ENCODE measurements at regions not wholly inside any gene's neighbourhood (a gene's known extent, or its start where the extent isn't known, plus 50 kb on each side); places are given as distances from the start of the nearest gene placed in this dataset.

DNA sequence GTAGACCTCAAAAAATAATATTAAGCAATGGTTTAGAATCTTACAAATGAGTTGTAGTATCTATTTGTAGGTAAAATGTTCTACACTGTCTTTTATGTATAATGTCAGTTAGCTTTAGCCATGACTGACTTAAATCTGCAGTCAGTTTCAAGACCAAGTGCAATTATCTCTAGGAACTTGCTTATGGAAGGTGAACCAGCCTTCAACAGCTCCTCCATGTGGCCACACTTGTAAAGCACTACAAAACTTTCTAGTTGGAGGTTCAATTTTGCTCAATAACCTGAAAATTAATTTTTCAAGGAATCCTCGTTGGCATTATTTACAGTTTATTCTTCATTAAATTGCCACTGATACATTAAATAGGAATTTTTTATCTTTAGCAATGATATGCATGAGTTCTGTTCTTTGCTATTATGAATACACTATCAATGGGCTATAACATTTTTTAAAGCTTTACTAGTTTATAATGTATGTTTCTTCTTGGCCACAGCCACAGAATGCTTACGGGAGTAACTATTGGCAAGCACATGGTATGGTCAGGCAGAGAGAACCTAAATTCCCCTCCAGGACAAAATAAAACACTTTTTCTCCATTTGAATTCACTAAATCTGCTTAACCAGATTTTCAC is 315.3 kb upstream of the UBE2E2 start:
- Histone ChIP-seq H3K4me1 (ENCODE audit: insufficient read depth, low read length) (no peaks in the 10 kb centered on the region), H3K36me3 (ENCODE audit: insufficient read depth, low read depth, low read length) (no peaks in the 10 kb centered on the region), H3K9me3 (ENCODE audit: insufficient read depth, low read depth, low read length) (no peaks in the 10 kb centered on the region), H3K9ac (ENCODE audit: low read depth, low read length) (no peak overlapping the region), H3K4me3 (ENCODE audit: low read length) (no peak overlapping the region), H3K27me3 (ENCODE audit: insufficient read depth, low read length) (no peaks in the 10 kb centered on the region), H3K27ac (ENCODE audit: low read length) (no peak overlapping the region)

GRCh38 chr3:22893101-22893500 is 310.0 kb upstream of the UBE2E2 start:
- no peak overlapping the region for H3K9ac ChIP-seq (ENCODE audit: low read depth, low read length)
- H3K27ac ChIP-seq (ENCODE audit: low read length): no peak overlapping the region

GRCh38 chr3:22893644-22894325 is 309.3 kb upstream of the UBE2E2 start:
- no peak overlapping the region for H3K9ac ChIP-seq (ENCODE audit: low read depth, low read length)
- no peaks in the 10 kb centered on the region for H3K4me1 ChIP-seq (ENCODE audit: insufficient read depth, low read length)
- H3K27me3 ChIP-seq (ENCODE audit: insufficient read depth, low read length): no peaks in the 10 kb centered on the region
- no peak overlapping the region for H3K4me3 ChIP-seq (ENCODE audit: low read length)
- no peaks in the 10 kb centered on the region for H3K36me3 ChIP-seq (ENCODE audit: insufficient read depth, low read depth, low read length)
- H3K27ac ChIP-seq (ENCODE audit: low read length): no peak overlapping the region
- H3K9me3 ChIP-seq (ENCODE audit: insufficient read depth, low read depth, low read length): no peaks in the 10 kb centered on the region

More at GRCh38 chr3:22893101-22893500, 310.0 kb upstream of the UBE2E2 start:
- H3K27me3 ChIP-seq (ENCODE audit: insufficient read depth, low read length): no peaks in the 10 kb centered on the region
- H3K36me3 ChIP-seq (ENCODE audit: insufficient read depth, low read depth, low read length): no peaks in the 10 kb centered on the region
- no peak overlapping the region for H3K4me3 ChIP-seq (ENCODE audit: low read length)
- H3K4me1 ChIP-seq (ENCODE audit: insufficient read depth, low read length): no peaks in the 10 kb centered on the region
- H3K9me3 ChIP-seq (ENCODE audit: insufficient read depth, low read depth, low read length): no peaks in the 10 kb centered on the region

- H3K36me3 ChIP-seq (ENCODE audit: insufficient read depth, low read depth, low read length): no peaks in the 10 kb centered on the region
- H3K27ac ChIP-seq (ENCODE audit: low read length): no peak overlapping the region
- H3K27me3 ChIP-seq (ENCODE audit: insufficient read depth, low read length): no peaks in the 10 kb centered on the region
- no peak overlapping the region for H3K4me3 ChIP-seq (ENCODE audit: low read length)
- no peaks in the 10 kb centered on the region for H3K4me1 ChIP-seq (ENCODE audit: insufficient read depth, low read length)
- H3K9ac ChIP-seq (ENCODE audit: low read depth, low read length): no peak overlapping the region
- no peaks in the 10 kb centered on the region for H3K9me3 ChIP-seq (ENCODE audit: insufficient read depth, low read depth, low read length)
Measured at GRCh38 chr3:22894865-22895264, 308.3 kb upstream of the UBE2E2 start.

- Histone ChIP-seq H3K4me3 (ENCODE audit: low read length) (no peak overlapping the region), H3K4me1 (ENCODE audit: insufficient read depth, low read length) (no peaks in the 10 kb centered on the region), H3K9ac (ENCODE audit: low read depth, low read length) (no peak overlapping the region), H3K27me3 (ENCODE audit: insufficient read depth, low read length) (no peaks in the 10 kb centered on the region), H3K9me3 (ENCODE audit: insufficient read depth, low read depth, low read length) (no peaks in the 10 kb centered on the region), H3K36me3 (ENCODE audit: insufficient read depth, low read depth, low read length) (no peaks in the 10 kb centered on the region), H3K27ac (ENCODE audit: low read length) (no peak overlapping the region)
Measured at GRCh38 chr3:22895671-22896070, 307.5 kb upstream of the UBE2E2 start.

DNA sequence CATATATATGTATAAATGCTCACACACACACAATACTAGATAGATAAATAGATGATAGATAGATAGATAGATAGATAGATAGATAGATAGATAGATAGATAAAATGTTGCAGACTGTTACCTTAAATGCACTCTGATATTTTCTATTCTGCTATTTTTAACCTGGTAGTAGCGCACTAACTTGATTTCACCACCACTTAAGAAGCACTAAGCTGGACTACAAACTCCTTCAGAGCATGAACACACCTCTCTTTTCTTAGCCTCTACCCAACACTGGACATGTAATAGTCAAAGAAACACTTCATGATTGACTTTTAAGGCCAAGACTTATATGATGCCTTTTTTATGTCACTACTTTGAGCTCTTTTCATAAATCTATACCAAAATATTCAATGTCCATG is 304.6 kb upstream of the UBE2E2 start:
- Histone ChIP-seq H3K4me3 (ENCODE audit: low read length) (no peak overlapping the region), H3K27ac (ENCODE audit: low read length) (no peak overlapping the region), H3K27me3 (ENCODE audit: insufficient read depth, low read length) (no peaks in the 10 kb centered on the region), H3K9ac (ENCODE audit: low read depth, low read length) (no peak overlapping the region), H3K9me3 (ENCODE audit: insufficient read depth, low read depth, low read length) (peaks cover 9% of the 10 kb centered on the region; the same call in 1 of the 2 replicates), H3K4me1 (ENCODE audit: insufficient read depth, low read length) (no peaks in the 10 kb centered on the region), H3K36me3 (ENCODE audit: insufficient read depth, low read depth, low read length) (no peaks in the 10 kb centered on the region)

- Histone ChIP-seq H3K4me1 (ENCODE audit: insufficient read depth, low read length) (no peaks in the 10 kb centered on the region), H3K36me3 (ENCODE audit: insufficient read depth, low read depth, low read length) (no peaks in the 10 kb centered on the region), H3K27me3 (ENCODE audit: insufficient read depth, low read length) (no peaks in the 10 kb centered on the region), H3K27ac (ENCODE audit: low read length) (no peak overlapping the region), H3K4me3 (ENCODE audit: low read length) (no peak overlapping the region), H3K9me3 (ENCODE audit: insufficient read depth, low read depth, low read length) (peaks cover 9% of the 10 kb centered on the region; the same call in 1 of the 2 replicates), H3K9ac (ENCODE audit: low read depth, low read length) (no peak overlapping the region)
Measured at GRCh38 chr3:22899441-22899840, 303.7 kb upstream of the UBE2E2 start.

DNA sequence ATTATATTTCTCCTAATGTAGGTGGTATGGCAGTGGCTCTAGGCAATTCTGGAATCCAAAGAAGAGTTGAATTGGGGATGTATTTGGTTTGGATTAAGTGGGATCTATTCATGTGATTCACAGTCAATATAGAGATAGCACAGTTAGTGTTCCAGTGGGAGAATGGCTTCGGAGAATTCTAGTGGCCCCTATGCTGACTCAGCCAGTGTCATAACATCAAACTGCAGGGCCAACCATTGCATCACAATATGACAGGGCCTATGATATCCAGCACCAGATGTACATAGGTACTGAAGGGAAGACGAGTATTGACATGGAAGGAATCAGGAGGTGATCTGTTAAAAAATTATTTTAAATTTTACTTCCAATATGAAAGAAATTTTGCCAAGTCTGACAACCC is 302.8 kb upstream of the UBE2E2 start:
- Histone ChIP-seq H3K9ac (ENCODE audit: low read depth, low read length) (no peak overlapping the region), H3K27me3 (ENCODE audit: insufficient read depth, low read length) (no peaks in the 10 kb centered on the region), H3K4me1 (ENCODE audit: insufficient read depth, low read length) (no peaks in the 10 kb centered on the region), H3K9me3 (ENCODE audit: insufficient read depth, low read depth, low read length) (peaks cover 9% of the 10 kb centered on the region; the same call in 1 of the 2 replicates), H3K27ac (ENCODE audit: low read length) (no peak overlapping the region), H3K36me3 (ENCODE audit: insufficient read depth, low read depth, low read length) (no peaks in the 10 kb centered on the region), H3K4me3 (ENCODE audit: low read length) (no peak overlapping the region)

GRCh38 chr3:22901684-22902083 is 301.4 kb upstream of the UBE2E2 start:
- H3K9ac ChIP-seq (ENCODE audit: low read depth, low read length): no peak overlapping the region

DNA sequence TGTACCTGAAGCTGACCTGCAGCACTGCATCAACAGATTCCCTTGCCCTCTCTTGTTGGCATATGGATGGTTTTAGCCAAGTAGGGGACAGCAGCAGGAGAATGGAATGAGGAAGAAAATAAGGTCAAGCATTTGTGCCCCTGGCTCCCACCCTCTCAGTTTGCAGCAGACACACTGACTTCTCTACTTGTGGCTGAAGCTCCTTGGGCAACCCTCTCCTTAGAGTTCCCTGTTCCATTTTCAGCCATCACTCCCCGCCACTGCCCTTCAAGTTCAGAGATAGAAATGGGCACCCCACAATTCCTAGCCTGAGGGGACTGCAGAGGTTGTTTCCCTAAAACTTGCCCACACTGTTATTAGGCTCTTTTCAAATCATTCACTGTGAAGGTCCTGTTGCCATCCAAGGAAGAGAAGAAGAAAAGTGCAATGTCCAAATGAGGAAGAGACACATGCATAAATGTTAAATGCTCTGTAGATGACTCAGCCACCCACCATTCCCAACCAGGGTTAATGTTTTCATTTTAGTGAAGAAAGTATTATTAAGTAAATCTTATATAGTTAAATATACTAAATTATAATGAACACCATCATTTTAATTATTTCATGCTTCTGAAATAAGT is 295.9 kb upstream of the UBE2E2 start:
- Histone ChIP-seq H3K27ac (ENCODE audit: low read length) (no peak overlapping the region), H3K36me3 (ENCODE audit: insufficient read depth, low read depth, low read length) (no peaks in the 10 kb centered on the region), H3K9me3 (ENCODE audit: insufficient read depth, low read depth, low read length) (no peaks in the 10 kb centered on the region; the same call in 1 of the 2 replicates), H3K9ac (ENCODE audit: low read depth, low read length) (no peak overlapping the region), H3K4me3 (ENCODE audit: low read length) (no peak overlapping the region), H3K4me1 (ENCODE audit: insufficient read depth, low read length) (no peaks in the 10 kb centered on the region), H3K27me3 (ENCODE audit: insufficient read depth, low read length) (no peaks in the 10 kb centered on the region)

More at GRCh38 chr3:22901684-22902083, 301.4 kb upstream of the UBE2E2 start:
- Histone ChIP-seq H3K9me3 (ENCODE audit: insufficient read depth, low read depth, low read length) (peaks cover 9% of the 10 kb centered on the region; the same call in 1 of the 2 replicates), H3K4me3 (ENCODE audit: low read length) (no peak overlapping the region), H3K4me1 (ENCODE audit: insufficient read depth, low read length) (no peaks in the 10 kb centered on the region), H3K27ac (ENCODE audit: low read length) (no peak overlapping the region), H3K27me3 (ENCODE audit: insufficient read depth, low read length) (no peaks in the 10 kb centered on the region), H3K36me3 (ENCODE audit: insufficient read depth, low read depth, low read length) (no peaks in the 10 kb centered on the region)

DNA sequence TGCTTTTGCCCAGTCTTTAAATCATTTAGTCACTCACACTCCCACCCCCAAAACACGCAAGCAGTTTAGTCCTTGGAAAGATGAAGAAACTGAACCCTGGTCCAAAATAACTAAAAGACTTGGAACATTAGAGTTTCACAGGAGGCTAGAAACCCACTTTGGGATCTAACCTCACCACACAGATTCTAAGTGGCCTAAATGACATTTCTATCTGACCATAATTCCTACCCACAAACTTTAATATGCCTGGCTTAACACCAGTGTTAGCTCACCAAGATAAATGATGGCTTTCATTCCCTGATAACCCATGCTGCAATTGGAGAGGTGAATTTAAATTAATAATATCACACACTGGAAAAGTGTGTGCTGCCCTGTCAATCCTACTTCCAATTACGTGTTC is 295.3 kb upstream of the UBE2E2 start:
- no peaks in the 10 kb centered on the region for H3K36me3 ChIP-seq (ENCODE audit: insufficient read depth, low read depth, low read length)
- H3K27me3 ChIP-seq (ENCODE audit: insufficient read depth, low read length): no peaks in the 10 kb centered on the region
- H3K4me1 ChIP-seq (ENCODE audit: insufficient read depth, low read length): no peaks in the 10 kb centered on the region
- H3K9me3 ChIP-seq (ENCODE audit: insufficient read depth, low read depth, low read length): no peaks in the 10 kb centered on the region
- H3K9ac ChIP-seq (ENCODE audit: low read depth, low read length): no peak overlapping the region
- no peak overlapping the region for H3K4me3 ChIP-seq (ENCODE audit: low read length)
- no peak overlapping the region for H3K27ac ChIP-seq (ENCODE audit: low read length)

- no peaks in the 10 kb centered on the region for H3K27me3 ChIP-seq (ENCODE audit: insufficient read depth, low read length)
- H3K9me3 ChIP-seq (ENCODE audit: insufficient read depth, low read depth, low read length): no peaks in the 10 kb centered on the region
- no peak overlapping the region for H3K4me3 ChIP-seq (ENCODE audit: low read length)
- H3K36me3 ChIP-seq (ENCODE audit: insufficient read depth, low read depth, low read length): no peaks in the 10 kb centered on the region
- H3K9ac ChIP-seq (ENCODE audit: low read depth, low read length): no peak overlapping the region
- H3K27ac ChIP-seq (ENCODE audit: low read length): no peak overlapping the region
- no peaks in the 10 kb centered on the region for H3K4me1 ChIP-seq (ENCODE audit: insufficient read depth, low read length)
Measured at GRCh38 chr3:22908989-22909507, 294.1 kb upstream of the UBE2E2 start.
